RKO (cell line): ENCODE measurements at regions not wholly inside any gene's neighbourhood (a gene's known extent, or its start where the extent isn't known, plus 50 kb on each side); places are given as distances from the start of the nearest gene placed in this dataset.

Source experiments
- DNase-seq: peaks from one replicate; pipeline ENCODE4 v3.0.0-alpha.2; 2016; ENCODE audit warnings: low spot score

GRCh38 chr9:86764221-86764624 is 183.1 kb downstream of the GAS1 start:
- no peak for DNase-seq

- no peak for DNase-seq
Measured at GRCh38 chr9:86763791-86764190, 183.5 kb downstream of the GAS1 start.

GRCh38 chr9:86757382-86757720 is 190.0 kb downstream of the GAS1 start:
- DNase-seq, result no peak

DNA sequence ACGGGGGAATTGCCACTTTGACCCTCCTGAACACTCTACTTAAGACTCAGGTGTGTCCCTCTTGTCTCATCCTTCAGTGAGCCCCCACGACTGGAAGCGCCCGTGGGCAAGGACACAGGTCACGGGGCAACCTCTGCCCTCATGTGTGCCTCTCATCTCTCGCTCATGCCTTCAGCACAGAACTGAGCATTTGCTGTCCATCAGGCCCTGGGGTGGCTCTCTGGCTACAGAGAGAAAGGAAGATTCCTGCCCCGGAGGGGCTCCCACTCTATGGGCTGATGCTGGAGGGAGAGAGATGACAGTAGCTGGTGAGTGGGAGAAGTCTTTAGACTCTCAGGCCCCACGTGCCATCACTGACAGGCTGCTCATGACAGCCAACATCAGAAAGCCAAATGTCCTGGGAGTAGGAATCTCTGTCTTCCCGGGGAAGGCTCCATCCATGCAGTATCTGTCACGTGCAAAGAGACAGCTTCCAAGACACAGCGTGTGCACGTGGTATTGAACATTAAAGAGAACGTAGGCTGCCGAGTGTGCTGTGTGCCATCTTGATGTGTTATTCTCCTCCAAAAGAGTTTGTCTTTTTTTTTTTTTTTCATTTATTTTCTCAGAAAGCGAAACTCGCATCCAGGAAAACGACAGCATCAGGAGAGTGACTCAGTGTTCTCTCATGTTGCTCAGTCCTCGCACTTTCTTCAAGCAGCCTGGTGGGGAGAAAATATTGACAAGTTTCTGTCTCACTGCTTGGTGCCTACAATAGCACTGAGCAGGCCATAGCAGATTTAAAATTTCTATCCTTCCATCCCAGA is 190.5 kb downstream of the GAS1 start:
- no peak for DNase-seq

DNA sequence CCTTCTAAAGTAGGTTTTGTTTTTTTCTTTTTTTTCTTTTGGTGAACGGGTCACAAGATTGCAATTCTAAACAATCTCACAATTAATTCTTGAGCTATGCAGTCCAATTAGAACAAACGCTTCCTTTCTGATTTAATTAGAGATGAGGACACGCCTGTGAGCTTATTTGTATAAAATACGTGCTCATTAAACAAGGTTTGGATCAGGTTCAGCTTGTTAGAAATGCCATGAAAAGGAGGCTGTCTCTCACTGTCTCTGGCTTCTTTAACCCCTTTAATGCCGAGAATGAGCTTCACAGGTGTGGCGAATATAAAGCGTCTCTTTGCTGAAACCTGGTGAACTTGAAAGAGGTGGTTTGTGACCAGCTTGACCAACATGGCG is 191.8 kb downstream of the GAS1 start:
- DNase-seq, result no peak

DNA sequence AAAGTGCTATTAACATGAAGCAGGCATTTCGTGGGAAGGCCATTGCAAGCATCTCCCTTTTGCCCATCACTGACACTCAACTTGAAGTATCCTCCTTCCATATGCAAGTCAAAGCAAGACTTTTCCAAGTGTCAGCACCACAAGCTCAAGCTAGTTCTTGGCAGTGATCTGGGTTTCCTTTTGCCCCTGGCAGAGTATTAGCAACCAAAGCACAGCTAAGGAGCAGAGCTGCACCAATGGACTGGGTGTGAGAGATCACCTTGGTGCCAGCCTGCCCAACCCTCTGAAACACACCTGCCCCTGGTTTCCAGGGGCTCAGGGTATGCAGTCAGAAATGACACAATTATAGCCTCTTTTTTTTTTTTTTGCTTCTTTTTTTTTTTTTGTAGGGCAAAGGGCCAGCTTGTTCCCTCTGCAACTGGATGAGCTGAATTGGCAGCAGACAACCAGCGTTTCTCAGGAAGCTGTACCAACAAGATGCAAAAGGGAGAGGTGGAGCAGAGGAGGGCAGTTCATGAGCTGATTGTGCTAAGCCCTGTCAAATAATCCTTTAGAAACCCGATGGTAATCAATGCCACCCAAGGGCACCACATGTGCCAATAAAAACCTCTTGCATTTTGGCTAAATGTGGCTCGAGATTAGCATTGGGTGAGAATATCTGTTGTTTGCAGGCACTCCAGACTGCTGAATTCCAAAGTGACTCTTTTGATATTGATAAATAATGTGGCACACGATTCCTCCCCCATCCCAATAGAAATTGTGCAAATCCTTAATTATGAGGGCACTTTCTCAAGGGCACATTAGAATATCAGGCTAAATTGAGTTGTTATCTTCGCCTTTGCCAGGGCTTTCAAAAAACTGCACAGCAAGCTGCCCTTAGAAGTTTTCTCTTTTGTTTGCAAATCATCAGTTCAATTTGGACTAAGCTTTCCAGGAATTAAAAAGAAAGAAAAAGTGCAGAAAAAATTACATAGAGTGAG is 192.4 kb downstream of the GAS1 start:
- no peak for DNase-seq

DNA sequence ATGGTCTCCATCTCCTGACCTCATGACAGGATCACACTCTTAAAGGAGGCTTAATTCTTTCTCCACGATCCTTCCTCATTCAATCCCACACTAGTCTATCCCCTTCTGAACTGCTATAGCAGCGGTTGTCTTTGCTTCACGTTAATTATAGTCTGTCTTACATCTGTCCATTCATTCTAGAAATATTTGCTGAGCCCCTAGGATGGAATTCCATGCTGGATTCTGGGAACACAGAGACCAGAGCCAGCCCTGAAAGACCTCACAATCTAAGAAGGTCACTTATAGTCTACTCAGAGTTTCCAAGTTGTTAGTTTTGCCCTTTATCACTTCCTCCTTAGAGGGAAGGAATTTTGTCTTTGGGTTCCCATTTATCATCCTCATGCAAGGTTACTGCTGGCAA is 193.5 kb downstream of the GAS1 start:
- DNase-seq, result no peak

DNA sequence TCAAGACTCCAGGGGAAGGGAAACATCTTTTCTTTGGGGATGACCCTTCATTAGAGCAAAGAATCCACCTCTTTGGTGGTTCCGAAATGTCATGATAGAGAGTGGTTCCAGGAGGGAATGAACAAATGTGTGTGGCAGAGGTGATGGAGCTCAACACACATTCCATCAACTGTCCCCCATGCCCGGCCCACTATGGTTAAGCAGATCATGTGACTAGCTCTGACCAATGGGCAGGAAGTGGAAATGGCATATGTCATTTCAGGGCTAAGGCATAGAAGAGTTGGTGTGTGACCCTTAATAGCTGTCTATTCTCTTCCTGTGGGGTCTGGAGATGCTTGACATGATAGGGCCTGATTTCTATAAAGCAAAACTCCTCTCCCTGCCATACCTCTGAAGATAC is 194.6 kb downstream of the GAS1 start:
- no peak for DNase-seq

DNA sequence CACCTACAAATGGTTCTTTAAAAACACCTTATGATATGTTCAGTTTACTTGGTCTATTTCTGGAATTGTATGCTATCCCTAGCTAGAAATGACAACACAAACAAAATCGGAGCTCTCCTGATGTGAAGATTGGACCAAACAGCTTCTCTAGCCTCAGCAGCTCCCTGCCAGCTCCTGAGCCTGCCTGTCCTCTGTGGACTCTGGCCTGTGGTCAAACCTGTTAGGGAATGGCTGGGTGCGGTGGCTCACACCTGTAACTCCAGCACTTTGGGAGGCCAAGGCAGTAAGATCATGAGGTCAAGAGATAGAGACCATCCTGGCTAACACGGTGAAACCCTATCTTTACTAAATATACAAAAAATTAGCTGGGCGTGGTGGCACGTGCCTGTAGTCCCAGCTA is 195.3 kb downstream of the GAS1 start:
- DNase-seq, result no peak

- no peak for DNase-seq
Measured at GRCh38 chr9:86751207-86751606, 196.1 kb downstream of the GAS1 start.

DNA sequence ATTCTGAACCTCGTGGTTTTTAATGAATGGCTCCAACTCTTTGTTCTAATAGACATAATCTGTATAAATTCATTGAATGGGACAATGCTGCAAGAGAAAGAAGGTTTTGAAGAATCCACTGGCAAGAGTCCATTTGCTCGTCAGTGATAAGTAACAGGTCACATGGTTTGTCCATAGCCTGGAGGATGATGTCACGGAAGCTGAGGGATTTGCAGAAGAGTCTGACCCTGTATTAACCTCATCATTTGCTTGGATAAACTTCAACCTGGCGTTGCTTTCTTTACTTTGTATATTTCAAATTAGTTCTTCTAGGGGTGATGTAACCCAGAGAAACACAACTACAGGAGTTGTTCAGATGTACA is 197.4 kb downstream of the GAS1 start:
- no peak for DNase-seq

DNA sequence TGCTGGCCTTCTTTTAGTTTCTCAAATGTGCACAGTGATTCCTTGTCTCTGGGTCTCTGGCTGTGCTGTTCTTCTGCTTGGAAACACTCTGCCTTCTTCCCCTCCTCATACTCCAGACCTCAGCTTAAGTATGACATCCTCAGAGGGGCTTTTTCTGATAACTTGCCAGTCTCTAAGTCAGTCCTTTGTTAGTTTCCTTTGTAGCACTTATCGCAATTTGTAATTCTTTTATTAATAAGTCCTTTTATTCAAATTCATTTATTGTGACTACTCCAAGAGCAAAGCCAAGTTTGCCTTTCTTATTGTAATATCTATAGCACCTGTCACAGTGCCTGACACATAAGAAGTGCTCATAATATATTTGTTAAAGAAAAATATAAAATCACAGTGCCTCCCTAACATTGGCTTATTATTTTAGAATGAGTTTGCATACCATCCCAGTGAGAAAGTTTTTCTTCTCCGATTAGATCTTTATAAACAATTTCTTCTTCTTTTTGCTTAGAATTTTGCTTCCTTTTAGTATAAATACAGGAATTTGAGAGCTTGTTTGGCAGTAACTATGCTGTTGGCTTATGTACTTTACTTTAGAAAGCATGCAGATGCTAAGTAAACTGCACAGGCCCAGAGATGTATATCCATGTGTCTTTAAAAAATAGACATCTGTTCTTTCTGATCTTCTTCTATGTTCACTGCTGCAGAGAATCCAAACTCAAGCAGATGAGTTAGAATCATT is 198.0 kb downstream of the GAS1 start:
- no peak for DNase-seq

GRCh38 chr9:86747711-86748110 is 199.6 kb downstream of the GAS1 start:
- DNase-seq, result no peak

GRCh38 chr9:86741311-86742208 is 205.7 kb downstream of the GAS1 start:
- no peak for DNase-seq

DNA sequence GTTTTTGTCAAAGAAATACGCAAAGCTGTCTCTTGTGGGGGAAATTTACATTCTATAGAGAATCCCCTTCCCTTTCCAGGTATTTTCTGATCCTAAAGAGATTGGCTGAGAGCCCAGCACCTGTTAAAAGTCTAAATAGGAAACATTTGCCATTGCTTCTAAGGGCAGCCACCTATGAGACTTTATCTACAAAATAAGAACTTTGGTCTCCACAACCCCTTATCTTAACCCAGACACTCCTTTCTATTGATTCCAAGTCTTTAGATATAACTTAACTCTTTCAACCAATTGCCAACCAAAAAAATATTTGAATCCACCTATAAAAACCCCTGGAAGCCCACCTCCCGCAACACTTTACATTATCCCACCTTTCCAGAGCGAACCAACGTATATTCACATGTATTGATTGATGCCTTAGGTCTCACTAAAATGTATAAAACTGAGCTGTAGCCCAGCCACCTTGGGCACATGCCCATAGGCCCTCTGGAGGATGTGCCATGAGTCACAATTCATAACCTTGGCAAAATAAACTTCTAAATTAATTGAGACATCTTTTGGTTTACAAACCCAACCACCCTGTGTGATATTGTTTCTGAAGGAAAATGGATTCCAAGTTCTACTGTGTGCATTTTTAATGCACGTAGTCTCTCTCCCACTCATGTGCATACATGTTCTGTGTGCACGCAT is 211.4 kb downstream of the GAS1 start:
- no peak for DNase-seq

DNA sequence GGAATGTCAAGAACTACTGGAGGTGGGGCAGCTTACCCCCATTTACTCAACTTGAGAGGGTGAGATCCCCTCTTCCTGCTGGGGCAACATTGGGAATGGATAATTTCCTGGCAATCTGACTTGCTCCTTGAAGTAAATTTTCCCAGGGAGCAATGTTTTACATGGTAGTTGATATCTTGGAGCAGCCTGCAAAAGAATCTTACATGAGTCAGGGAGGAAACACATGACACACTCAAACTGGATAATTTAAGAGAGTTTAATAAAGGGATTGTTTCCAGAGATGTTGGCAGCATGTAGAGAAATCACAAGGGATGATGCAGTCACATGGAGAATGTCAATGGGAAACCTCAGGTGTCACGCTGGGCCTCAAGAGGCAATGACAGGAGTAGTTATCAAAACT is 212.5 kb downstream of the GAS1 start:
- DNase-seq, result no peak

- DNase-seq, result no peak
Measured at GRCh38 chr9:86733929-86734328, 213.4 kb downstream of the GAS1 start.

- DNase-seq, result peak; percentile 74
Measured at GRCh38 chr9:86732514-86733171, 214.7 kb downstream of the GAS1 start.

- no peak for DNase-seq
Measured at GRCh38 chr9:86731511-86732063, 215.7 kb downstream of the GAS1 start.
